Naive thymus-derived CD4-positive, alpha-beta T cell (primary cell): ENCODE measurements at regions not wholly inside any gene's neighbourhood (a gene's known extent, or its start where the extent isn't known, plus 50 kb on each side); places are given as distances from the start of the nearest gene placed in this dataset.
"Not testable (repeated sequence)": the region's sequence is repeated elsewhere in the genome, so short reads cannot be mapped to it uniquely, and the experiment has no call there.

Experiments used
- ATAC-seq: fragments of 150-1000 bp; cut with Tn5 transposase; 2 replicates; pipeline ENCODE4 v1.10.0; 2021; ENCODE audit warnings: mild to moderate bottlenecking, moderate library complexity
- CTCF ChIA-PET: fragments of 350-600 bp; sonication (Branson Sonifier 250); formaldehyde crosslinking; loops from one replicate; lab custom pipeline; 2021; ENCODE audit warnings: antibody characterized with exemption; lab: Charles Lee
- POLR2A ChIA-PET: fragments of 350-600 bp; sonication (Branson Sonifier 250); formaldehyde crosslinking; loops from one replicate; lab custom pipeline; 2021; ENCODE audit warnings: antibody characterized with exemption, inconsistent platforms; lab: Charles Lee
- DNase-seq, 9 donors: peaks; one replicate each; pipeline versions ENCODE4 v3.0.0 to v3.0.0-alpha.2; 2020 to 2022; ENCODE audit warnings: mixed read lengths in 1 of 9
- H3K27ac ChIP-seq: one replicate; pipeline ENCODE4 v1.7.0; 2013; ENCODE audit warnings: mild to moderate bottlenecking, low read depth, low read length, moderate library complexity
- H3K27me3 ChIP-seq, 2 donors: one replicate each; pipeline ENCODE4 v1.7.0; 2013; ENCODE audit warnings: low read length in 2 of 2, mild to moderate bottlenecking in 2 of 2, moderate library complexity in 2 of 2; ENCODE audit not compliant: control insufficient read depth in 2 of 2, insufficient read depth in 2 of 2
- H3K36me3 ChIP-seq, 3 experiments: 1 replicate in 2 of 3; 2 replicates in 1 of 3; pipeline ENCODE4 v1.7.0; 2013; ENCODE audit warnings: low read length in 3 of 3, mild to moderate bottlenecking in 3 of 3, moderate library complexity in 1 of 3; ENCODE audit not compliant: insufficient read depth in 3 of 3, control insufficient read depth in 2 of 3
- H3K4me1 ChIP-seq, 2 donors: one replicate each; pipeline ENCODE4 v1.7.0; 2013; ENCODE audit warnings: low read length in 2 of 2, mild to moderate bottlenecking in 2 of 2, moderate library complexity in 1 of 2; ENCODE audit not compliant: control insufficient read depth in 2 of 2, insufficient read depth in 2 of 2
- H3K4me3 ChIP-seq: 2 replicates; pipeline ENCODE4 v1.7.0; 2013; ENCODE audit warnings: mild to moderate bottlenecking, low read length
- H3K9me3 ChIP-seq, 3 experiments: 1 replicate in 2 of 3; 2 replicates in 1 of 3; pipeline ENCODE4 v1.7.0; 2013; ENCODE audit warnings: low read length in 3 of 3; ENCODE audit not compliant: control insufficient read depth in 2 of 3
- H3K27ac Mint-ChIP-seq, 9 donors: one replicate each; pipeline ENCODE4 v1.8.0; 2020 to 2022; ENCODE audit warnings: mixed read lengths in 9 of 9, mild to moderate bottlenecking in 8 of 9, moderate library complexity in 5 of 9, inconsistent platforms in 2 of 9
- H3K27me3 Mint-ChIP-seq, 5 donors: one replicate each; pipeline ENCODE4 v1.8.0; 2021 to 2022; ENCODE audit warnings: mixed read lengths in 5 of 5, mild to moderate bottlenecking in 1 of 5
- H3K36me3 Mint-ChIP-seq, 5 donors: one replicate each; pipeline ENCODE4 v1.8.0; 2020 to 2022; ENCODE audit warnings: mixed read lengths in 5 of 5, mild to moderate bottlenecking in 3 of 5, inconsistent platforms in 1 of 5
- H3K4me1 Mint-ChIP-seq, 7 donors: one replicate each; pipeline ENCODE4 v1.8.0; 2020 to 2022; ENCODE audit warnings: mixed read lengths in 7 of 7, mild to moderate bottlenecking in 3 of 7, inconsistent platforms in 1 of 7
- H3K4me3 Mint-ChIP-seq, 10 donors: one replicate each; pipeline ENCODE4 v1.8.0; 2020 to 2022; ENCODE audit warnings: mild to moderate bottlenecking in 10 of 10, mixed read lengths in 10 of 10, moderate library complexity in 6 of 10, inconsistent platforms in 2 of 10
- H3K9me3 Mint-ChIP-seq, 11 donors: one replicate each; pipeline ENCODE4 v1.8.0; 2020 to 2022; ENCODE audit warnings: mixed read lengths in 11 of 11, mild to moderate bottlenecking in 4 of 11, inconsistent platforms in 1 of 11, moderate library complexity in 1 of 11
- intact Hi-C, 2 donors: fragments of 100-400 bp; cut with micrococcal nuclease; formaldehyde crosslinking; loops; one replicate each; pipeline ENCODE4 v1.15.1; 2023

DNA sequence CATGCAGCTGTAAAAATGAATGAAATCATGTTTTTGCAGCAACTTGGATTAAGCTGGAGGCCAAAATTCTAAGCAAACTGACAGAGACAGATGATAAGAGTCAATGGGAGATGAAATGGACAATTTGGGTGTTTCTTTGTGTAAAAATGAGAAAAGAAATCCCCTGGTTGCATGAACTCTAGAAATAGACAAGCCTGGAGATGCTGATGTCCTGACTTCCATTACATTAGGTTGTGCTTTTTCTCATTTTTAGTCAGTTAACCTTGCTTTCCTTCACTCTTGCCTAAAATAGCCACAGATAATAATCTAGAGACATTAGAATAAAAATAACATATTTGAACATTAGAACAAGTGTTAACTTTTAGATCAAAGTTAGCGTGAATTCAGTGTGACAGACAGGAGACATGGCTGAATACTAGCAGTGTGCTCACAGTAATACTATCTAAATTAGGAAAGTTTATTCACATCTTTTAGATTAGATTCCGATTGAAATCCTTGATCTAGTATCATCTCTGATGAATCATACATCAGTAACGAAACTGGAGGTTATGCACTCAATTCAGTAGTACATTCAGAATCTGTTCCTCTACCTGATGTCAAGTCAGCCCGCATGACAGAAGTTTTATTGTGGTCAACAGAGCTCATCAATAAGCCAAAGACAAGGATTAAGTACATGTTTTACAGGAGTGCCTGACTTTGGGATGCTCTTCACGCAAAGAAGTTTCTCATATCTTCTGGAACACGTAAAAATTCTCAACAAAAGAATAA, 948.1 kb downstream of the TMEM121 start:
- not testable (repeated sequence) for H3K9me3 ChIP-seq, ATAC-seq, H3K27ac ChIP-seq, H3K27me3 ChIP-seq, DNase-seq, H3K4me3 Mint-ChIP-seq, H3K4me1 ChIP-seq, H3K9me3 Mint-ChIP-seq, H3K36me3 ChIP-seq, H3K27ac Mint-ChIP-seq, H3K27me3 Mint-ChIP-seq, H3K4me3 ChIP-seq, H3K36me3 Mint-ChIP-seq
- POLR2A ChIA-PET: interaction anchor here (0.6 kb wide), 1 partner anchor 27 kb away, joined by 3 read pairs; no protein-coding TSS in a partner anchor
- intact Hi-C loops: loop anchor here in 1 of 2 donors (5.0 kb wide), 1 partner anchor 357 kb away; no protein-coding TSS in a partner anchor
- peaks cover 0 to 16% (median 8%) of the 10 kb centered on the region in 7 donors for H3K4me1 Mint-ChIP-seq
- CTCF ChIA-PET: interaction anchor here (1.0 kb wide), 1 partner anchor 32 kb away, joined by 3 read pairs; no protein-coding TSS in a partner anchor

DNA sequence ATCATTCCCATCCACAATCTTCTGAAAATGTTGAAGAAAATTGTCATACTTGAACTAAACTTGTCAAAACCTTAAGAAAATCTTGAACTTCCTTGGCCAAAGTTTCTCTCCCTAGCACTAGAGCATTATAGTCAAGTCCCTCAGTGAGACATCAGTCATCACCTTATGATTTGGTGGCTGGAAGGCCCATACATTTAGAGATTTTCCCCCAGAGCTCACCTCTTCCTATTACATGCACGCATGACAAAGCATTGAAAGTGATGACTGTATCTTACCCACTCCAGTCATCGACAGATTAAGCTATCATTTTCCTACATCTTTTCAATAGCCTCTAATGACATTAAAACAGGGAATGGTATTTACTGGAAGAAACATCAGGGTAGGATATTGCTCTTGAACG, 948.8 kb downstream of the TMEM121 start:
- intact Hi-C loops, H3K27me3 Mint-ChIP-seq, H3K9me3 ChIP-seq, H3K36me3 ChIP-seq, ATAC-seq, H3K4me3 Mint-ChIP-seq, H3K9me3 Mint-ChIP-seq, DNase-seq, POLR2A ChIA-PET, H3K4me3 ChIP-seq, H3K4me1 ChIP-seq, H3K27ac ChIP-seq, H3K27me3 ChIP-seq, H3K36me3 Mint-ChIP-seq: not testable (repeated sequence)
- Mint-ChIP-seq H3K27ac (peak overlapping the region in 1 of 9 donors; percentile 62), H3K4me1 (peaks cover 0 to 14% (median under 1%) of the 10 kb centered on the region in 7 donors)
- CTCF ChIA-PET: interaction anchor here (1.0 kb wide), 1 partner anchor 32 kb away, joined by 3 read pairs; no protein-coding TSS in a partner anchor

DNA sequence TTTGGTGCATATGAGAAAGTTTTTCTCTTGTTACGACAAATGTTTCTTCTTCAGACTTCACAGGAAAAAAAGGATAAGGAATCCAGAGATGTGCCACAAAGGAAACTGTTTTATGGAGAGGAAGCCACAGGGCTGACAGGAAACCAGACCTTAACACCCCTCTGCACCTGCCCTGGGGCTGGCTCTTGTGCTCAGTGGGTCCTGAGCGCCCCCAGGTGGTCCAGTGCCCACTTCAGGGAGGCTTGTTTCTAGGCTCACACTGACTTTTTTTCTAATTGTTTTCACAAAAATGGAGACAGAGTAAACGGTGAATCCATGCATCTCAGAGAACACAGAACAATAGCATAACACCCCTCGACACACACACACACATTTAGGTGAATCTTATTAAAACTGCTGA, 951.2 kb downstream of the TMEM121 start:
- H3K36me3 ChIP-seq, POLR2A ChIA-PET, ATAC-seq, H3K4me1 ChIP-seq, H3K27ac ChIP-seq, H3K27me3 Mint-ChIP-seq, H3K4me3 Mint-ChIP-seq, DNase-seq, H3K9me3 ChIP-seq, H3K36me3 Mint-ChIP-seq, intact Hi-C loops, H3K4me3 ChIP-seq, H3K27me3 ChIP-seq, H3K9me3 Mint-ChIP-seq, H3K27ac Mint-ChIP-seq: not testable (repeated sequence)
- H3K4me1 Mint-ChIP-seq: peaks cover 0 to 14% (median 0%) of the 10 kb centered on the region in 7 donors
- CTCF ChIA-PET: interaction anchor here (0.9 to 1.6 kb wide), 5 partner anchors 8 to 43 kb away, joined by 3 to 8 read pairs (median 4); no protein-coding TSS in a partner anchor

DNA sequence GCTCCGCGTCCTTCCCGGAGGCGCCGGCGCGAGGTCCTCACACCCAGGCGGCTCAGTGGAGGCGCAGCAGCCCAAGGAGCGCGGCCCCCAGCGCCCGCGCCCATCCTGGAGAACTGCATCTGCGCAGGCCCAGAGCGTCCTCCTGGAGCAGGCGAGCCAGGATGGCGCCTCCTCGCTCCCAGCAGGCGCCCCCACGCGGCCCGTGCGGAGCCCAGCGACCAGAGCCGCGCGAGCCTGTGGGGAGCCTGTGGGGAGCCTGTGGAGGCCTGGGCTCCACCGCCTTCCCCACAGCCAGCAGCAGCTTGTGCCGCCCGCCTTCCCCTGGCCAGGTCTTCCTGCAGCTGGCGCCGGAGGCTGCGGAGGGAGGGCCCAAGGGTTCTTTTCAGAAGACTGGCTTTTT, 953.9 kb downstream of the TMEM121 start:
- intact Hi-C loops, H3K27ac ChIP-seq, H3K36me3 Mint-ChIP-seq, H3K4me3 ChIP-seq, CTCF ChIA-PET, ATAC-seq, DNase-seq, H3K9me3 Mint-ChIP-seq, H3K27me3 ChIP-seq, H3K4me3 Mint-ChIP-seq, H3K36me3 ChIP-seq, POLR2A ChIA-PET, H3K4me1 ChIP-seq, H3K9me3 ChIP-seq, H3K27me3 Mint-ChIP-seq, H3K4me1 Mint-ChIP-seq, H3K27ac Mint-ChIP-seq: not testable (repeated sequence)

DNA sequence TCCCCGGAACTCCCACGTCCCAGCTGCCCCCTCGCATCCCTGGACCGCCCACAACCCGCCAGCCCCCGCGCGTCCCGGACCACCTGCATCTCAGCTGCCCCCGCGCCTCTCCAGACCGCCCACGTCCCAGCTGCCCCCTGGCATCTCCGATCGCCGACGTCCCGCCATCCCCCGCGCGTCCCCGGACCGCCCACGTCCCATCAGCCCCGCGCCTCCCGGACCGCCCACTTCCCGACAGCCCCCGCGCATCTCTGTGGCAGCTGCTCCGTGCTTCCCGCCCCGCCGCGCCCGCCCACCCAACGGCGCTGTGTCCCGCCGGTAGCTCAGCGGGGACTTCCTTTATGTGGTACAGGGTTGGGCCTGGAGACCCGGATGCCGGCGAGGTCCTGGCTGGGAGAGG, 955.8 kb downstream of the TMEM121 start:
- ATAC-seq, H3K27me3 Mint-ChIP-seq, DNase-seq, H3K36me3 ChIP-seq, H3K27me3 ChIP-seq, H3K9me3 ChIP-seq, H3K4me3 Mint-ChIP-seq, H3K4me1 ChIP-seq, H3K9me3 Mint-ChIP-seq, H3K4me1 Mint-ChIP-seq, CTCF ChIA-PET, intact Hi-C loops, H3K4me3 ChIP-seq, H3K36me3 Mint-ChIP-seq, H3K27ac ChIP-seq, H3K27ac Mint-ChIP-seq: not testable (repeated sequence)
- POLR2A ChIA-PET: interaction anchor here (0.6 kb wide), 1 partner anchor 25 kb away, joined by 3 read pairs; no protein-coding TSS in a partner anchor

DNA sequence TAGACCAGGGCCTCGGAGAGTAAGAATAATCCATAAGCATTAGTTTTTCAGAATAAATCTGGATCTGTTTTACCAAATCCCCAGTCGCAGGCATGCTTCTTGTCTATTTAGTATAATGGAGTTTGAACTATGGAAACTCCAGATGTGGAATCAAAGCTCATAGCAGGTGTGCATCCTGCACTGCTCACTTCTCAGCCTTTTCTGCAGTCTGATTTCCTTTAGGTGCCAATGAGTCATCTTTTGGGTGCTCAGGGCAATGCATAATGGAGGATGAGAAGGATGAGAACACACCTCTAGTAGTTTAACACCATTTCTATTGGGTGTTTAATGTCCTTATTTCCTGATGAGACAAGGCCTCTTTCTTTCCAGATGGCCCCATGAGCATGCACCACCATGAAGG, 961.2 kb downstream of the TMEM121 start:
- ChIA-PET CTCF (interaction anchor here (1.2 kb wide), 1 partner anchor 9 kb away, joined by 3 read pairs; no protein-coding TSS in a partner anchor), POLR2A (interaction anchor here (0.7 to 3.6 kb wide), 2 partner anchors 11 to 19 kb away, joined by 3 to 11 read pairs; no protein-coding TSS in a partner anchor)
- Histone ChIP-seq H3K36me3 (no peaks in the 10 kb centered on the region), H3K4me3 (no peak overlapping the region), H3K27ac (no peak overlapping the region), H3K9me3 (no peaks in the 10 kb centered on the region), H3K4me1 (no peaks in the 10 kb centered on the region), H3K27me3 (no peaks in the 10 kb centered on the region)
- DNase-seq (no peak), ATAC-seq (no peak)
- intact Hi-C loops: no loop called here
- Mint-ChIP-seq H3K27ac (no peak overlapping the region), H3K4me3 (no peak overlapping the region), H3K9me3 (peaks cover 0 to 3% (median 0%) of the 10 kb centered on the region in 11 donors), H3K36me3 (peaks cover 0 to 4% (median 0%) of the 10 kb centered on the region in 5 donors), H3K4me1 (peaks cover 0 to 15% (median 0%) of the 10 kb centered on the region in 7 donors), H3K27me3 (no peaks in the 10 kb centered on the region)
